ENCODE measurements at regions not wholly inside any gene's neighbourhood (a gene's known extent, or its start where the extent isn't known, plus 50 kb on each side); places are given as distances from the start of the nearest gene placed in this dataset.
A peak's percentile ranks its signal among the peaks of the same experiment; 100 is the strongest.
"Not testable (repeated sequence)": the region's sequence is repeated elsewhere in the genome, so short reads cannot be mapped to it uniquely, and the experiment has no call there.

GRCh38 chr4:69013933-69014332 is 62.3 kb upstream of the UGT2A3 start:
- ATAC-seq = not testable (repeated sequence)

GRCh38 chr4:69017986-69018385 is 66.4 kb upstream of the UGT2A3 start:
- ATAC-seq = not testable (repeated sequence)

GRCh38 chr4:69019538-69020461 is 68.2 kb upstream of the UGT2A3 start:
- not testable (repeated sequence) for ATAC-seq

- ATAC-seq = not testable (repeated sequence)
Observed at GRCh38 chr4:69020462-69020807, 68.8 kb upstream of the UGT2A3 start.

GRCh38 chr4:69025191-69025998 is 70.9 kb upstream of the UGT2B7 start:
- no peak for ATAC-seq

GRCh38 chr4:69025999-69026387 is 70.3 kb upstream of the UGT2B7 start:
- ATAC-seq = no peak

GRCh38 chr4:69026974-69027373 is 69.3 kb upstream of the UGT2B7 start:
- no peak for ATAC-seq

- ATAC-seq = no peak
Observed at GRCh38 chr4:69030326-69030725, 65.9 kb upstream of the UGT2B7 start.

- ATAC-seq = peak; percentile 53
Observed at GRCh38 chr4:69032847-69033638, 63.2 kb upstream of the UGT2B7 start.

GRCh38 chr4:69034315-69034740 is 61.9 kb upstream of the UGT2B7 start:
- ATAC-seq = not testable (repeated sequence)

GRCh38 chr4:69038582-69038981 is 57.7 kb upstream of the UGT2B7 start:
- ATAC-seq = peak; percentile 47

- ATAC-seq = no peak
Observed at GRCh38 chr4:69039071-69039470, 57.2 kb upstream of the UGT2B7 start.

- ATAC-seq = no peak
Observed at GRCh38 chr4:69044247-69044646, 52.0 kb upstream of the UGT2B7 start.
